NCI-H69 (cell line): ENCODE measurements at regions not wholly inside any gene's neighbourhood (a gene's known extent, or its start where the extent isn't known, plus 50 kb on each side); places are given as distances from the start of the nearest gene placed in this dataset.
"Not testable (repeated sequence)": the region's sequence is repeated elsewhere in the genome, so short reads cannot be mapped to it uniquely, and the experiment has no call there.

Experiments used
- DNase-seq: peaks from one replicate; lab custom pipeline; 2025; lab: John Stamatoyannopoulos, UW

DNA sequence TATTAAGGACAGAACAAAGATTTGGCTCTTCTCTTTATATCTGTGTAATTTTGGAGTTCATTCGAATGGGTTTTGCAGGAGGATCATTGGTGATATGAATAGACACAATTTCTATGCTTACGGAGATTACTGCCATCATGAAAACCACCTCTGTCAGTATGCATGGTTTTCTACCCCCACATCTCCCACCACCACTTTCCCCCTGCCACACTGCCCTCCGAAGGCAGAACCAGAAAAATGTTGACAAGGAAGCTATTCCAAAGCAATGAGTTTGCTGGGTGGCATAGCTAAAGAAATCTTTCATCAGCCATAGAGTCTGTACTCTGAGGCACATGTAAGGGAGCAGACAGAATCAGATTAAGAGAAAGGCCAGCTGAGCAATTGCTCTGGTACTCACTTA lies 567.3 kb upstream of the ACTRT1 start:
- peak; percentile 11 for DNase-seq

DNA sequence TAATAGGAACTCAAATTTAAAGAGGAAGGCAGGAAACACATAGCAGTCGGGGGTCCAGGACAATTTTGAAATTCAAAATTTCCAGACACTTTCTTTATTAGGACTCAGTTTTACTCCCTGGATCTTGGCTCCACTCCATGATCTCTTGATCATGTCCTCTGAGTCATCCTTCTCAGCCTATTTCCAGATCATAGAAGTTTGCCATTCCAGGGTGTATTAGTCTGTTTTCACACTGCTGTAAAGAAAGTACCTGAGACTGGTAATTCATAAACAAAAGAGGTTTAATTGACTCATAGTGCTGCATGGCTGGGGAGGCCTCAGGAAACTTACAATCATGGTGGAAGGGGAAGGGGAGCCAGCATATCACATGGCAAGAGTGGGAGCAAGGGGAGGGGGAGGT lies 564.7 kb upstream of the ACTRT1 start:
- DNase-seq = no peak

DNA sequence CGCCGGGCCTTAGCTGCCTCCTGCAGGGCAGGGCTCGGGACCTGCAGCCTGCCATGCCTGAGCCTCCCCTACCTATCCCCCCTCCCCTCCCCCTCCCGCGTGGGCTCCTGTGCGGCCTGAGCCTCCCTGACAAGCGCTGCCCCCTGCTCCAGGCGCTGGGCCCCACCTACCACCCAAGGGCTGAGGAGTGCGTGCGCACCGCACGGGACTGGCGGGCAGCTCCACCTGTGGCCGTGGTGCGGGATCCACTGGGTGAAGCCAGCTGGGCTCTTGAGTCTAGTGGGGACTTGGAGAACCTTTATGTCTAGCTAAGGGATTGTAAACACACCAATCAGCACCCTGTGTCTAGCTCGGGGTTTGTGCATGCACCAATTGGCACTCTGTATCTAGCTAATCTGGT lies 554.6 kb upstream of the ACTRT1 start:
- not testable (repeated sequence) for DNase-seq

DNA sequence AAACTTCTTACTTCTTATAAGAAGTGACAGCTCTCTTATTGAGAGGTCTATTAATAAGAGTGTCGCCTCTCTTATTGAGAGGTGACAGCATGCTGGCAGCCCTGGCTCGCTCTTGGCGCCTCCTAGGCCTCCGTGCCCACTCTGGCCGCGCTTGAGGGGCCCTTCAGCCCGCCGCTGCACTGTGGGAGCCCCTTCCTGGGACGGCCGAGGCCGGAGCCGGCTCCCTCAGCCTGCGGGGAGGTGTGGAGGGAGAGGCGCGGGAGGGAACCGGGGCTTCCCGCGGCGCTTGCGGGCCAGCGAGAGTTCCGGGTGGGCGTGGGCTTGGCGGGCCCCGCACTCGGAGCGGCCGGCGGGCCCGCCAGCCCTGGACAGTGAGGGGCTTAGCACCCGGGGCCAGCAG lies 554.2 kb upstream of the ACTRT1 start:
- not testable (repeated sequence) for DNase-seq

DNA sequence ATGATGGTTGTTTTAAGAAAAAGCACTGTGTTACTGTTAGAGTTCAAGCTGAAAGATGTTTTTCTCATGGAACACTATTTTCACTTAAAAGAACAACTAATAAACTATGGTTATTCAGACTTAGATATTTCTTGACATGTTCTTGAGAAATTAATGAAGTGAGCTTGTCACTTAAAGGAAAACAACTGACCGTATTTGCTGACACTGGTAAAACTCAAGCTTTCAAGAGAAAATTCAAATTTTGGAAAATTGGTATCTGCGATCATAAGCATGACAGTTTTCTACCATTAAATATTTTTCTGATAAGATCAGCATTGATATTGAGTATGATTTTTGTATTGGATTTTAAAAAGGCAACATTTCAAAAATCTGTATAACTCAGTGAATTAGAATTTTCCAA lies 549.5 kb upstream of the ACTRT1 start:
- DNase-seq = no peak

DNA sequence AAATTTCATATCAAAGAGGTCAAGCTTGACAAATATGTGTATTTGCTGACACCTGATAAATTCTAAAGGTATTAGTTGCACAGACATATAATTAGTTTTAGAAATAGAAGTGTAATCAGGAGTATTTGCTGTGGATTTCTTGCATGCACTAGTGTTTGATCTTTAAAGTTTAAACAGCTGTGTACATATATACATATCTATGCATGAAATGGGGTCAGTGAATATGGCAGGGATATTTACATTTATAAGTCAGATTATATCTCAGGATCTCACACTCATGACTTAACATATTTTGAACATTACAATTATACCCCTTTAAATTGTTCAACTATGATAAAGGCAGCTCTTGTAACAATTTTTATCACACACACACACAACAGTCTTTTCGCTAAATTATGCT lies 547.4 kb upstream of the ACTRT1 start:
- peak; percentile 89 for DNase-seq

DNA sequence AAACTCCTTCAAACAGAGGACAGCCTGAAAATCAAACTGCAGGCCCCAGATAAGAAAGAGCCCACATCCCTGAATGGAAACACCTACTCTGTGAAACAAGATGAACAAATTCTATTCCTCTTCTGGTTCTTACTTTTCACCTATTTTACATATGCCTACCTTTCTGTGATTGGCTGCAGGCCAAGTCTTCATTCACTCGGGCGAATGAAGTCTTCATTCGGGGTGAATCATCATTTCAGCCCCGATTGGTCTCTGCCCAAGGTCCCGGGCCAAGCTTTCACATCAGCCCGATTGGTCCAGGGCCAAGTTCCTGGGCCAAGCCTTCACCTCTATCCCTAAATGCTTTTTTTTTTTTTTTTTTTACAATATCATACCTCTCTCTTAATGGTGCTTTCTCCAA lies 529.8 kb upstream of the ACTRT1 start:
- no peak for DNase-seq

DNA sequence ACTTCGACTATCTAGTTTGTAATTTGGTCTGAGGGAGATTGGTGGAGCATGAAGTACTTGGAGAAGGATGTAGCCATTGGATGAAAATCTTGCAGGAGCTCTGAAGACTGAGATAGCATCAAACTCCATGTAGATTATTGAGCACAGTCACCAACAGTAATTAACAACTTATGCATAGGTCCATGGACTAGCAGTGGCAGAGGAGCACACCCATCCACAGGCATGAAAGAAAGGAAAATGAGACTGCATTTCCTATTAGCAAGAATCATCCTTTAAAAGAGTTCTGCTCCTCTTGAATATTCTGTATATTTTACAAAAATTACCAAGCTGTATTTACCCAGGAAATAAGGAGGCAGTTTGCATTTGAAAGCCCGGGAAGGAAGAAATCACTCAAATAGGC lies 529.4 kb upstream of the ACTRT1 start:
- no peak for DNase-seq

DNA sequence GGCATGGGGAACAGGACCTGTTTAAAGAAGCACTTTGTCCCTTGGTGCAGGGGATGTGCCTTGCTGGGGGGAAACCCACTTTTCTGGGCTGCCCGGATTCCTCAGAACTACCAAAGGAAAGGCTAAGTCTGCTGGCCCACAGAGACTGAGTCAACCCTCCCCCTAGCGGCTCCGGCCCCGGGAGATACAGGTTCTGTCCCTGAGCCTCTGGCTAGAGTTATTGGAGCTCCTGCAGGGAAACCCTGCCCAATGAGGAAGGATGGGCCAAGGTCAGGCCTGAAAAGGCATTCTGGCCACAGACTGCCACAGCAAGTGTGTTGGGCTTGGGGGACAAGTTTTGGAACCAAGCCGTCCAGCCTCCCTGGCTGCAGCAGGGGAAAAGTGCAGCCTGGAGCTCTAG lies 490.9 kb upstream of the ACTRT1 start:
- DNase-seq = no peak

DNA sequence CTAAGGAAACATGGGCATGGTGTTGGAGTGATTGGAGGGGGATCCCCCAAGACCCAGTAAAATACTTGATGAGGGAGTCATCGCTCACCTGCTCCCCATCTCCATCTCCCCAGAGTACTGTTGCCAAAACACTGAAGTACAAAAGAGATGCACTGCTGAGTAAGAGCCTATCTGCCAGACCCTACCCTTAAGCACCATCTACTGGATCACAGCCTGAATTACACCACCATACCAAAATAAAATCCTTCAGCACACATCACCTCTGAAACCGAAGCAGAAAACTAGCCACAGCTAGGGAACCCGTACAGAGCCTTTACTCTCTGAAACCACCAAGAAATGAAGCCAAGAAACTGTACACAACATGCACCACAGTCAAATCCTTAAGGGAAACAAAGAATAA lies 466.3 kb upstream of the ACTRT1 start:
- peak; percentile 45 for DNase-seq

DNA sequence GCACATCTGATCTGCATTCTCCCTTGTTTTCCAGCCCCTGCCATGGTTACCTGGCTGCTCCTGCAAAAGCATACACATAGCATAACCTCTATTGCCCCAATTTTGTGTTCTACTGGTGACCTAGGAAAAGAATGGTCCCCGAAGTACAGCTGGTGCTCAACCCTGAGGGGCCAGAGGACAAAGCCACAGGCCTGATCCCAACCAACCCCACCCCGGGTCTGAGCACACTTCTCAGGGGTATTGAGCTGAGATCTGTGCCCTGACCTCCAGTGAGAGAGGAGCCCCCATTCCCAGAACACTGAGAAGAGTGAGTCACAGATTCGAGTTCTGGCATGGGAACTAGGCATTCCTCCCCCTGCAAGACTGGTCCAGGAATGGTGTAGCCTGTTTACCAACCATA lies 465.5 kb upstream of the ACTRT1 start:
- no peak for DNase-seq

DNA sequence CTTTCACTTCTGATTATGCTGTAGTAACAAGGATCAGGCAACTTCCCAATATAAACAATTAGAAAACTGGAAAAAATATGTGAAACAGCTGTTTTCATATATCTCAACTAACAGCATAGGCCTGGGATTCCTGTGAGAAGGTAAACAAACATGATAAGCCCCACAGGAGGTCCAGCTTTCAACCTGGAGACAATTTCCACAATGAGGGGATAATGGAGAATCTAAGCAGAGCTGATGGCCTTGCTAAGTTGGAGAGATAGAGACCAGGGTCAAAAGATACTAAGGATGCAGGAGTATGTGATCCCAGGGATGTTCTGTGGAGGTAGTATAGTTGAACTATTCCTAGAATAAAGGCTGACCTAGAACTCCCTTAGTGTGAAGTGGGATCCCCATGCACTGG lies 452.3 kb upstream of the ACTRT1 start:
- DNase-seq = no peak

DNA sequence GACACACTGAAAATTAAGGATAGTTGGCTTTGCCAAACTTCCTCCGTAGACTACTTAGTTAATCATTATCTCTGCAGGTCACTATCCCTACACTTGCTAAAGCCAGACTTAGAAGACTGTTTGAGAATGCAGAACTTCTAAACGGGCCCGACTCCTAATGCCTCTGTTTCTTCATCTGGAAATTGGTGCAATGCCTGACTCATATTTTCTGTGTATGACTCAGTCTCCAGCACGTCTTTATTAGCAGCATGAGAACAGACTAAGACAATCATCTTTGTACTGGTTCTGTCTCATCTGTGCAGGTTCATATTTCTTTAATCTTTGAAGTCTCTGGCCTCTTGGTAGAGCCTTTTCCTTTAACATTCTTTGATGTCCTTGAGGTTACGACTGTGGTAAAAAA lies 411.9 kb upstream of the ACTRT1 start:
- no peak for DNase-seq

DNA sequence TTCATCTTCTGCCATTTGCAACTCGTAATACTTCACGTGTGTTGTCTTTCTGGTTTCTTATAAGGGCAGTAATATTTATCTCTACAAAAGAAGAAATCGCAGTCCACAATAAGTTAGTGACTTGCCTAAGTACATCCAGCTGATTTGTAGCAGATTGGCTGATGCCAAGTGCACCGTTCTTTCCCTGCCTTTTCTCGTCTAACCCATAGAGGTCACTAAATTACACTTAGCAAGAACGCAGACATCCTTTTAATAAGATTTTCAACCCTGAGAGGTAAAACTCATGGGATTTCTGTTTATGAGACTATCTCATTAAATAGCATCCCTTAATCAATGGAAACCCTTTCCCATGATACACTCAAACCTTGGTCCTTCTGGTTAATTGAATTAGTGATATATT lies 408.6 kb upstream of the ACTRT1 start:
- no peak for DNase-seq

DNA sequence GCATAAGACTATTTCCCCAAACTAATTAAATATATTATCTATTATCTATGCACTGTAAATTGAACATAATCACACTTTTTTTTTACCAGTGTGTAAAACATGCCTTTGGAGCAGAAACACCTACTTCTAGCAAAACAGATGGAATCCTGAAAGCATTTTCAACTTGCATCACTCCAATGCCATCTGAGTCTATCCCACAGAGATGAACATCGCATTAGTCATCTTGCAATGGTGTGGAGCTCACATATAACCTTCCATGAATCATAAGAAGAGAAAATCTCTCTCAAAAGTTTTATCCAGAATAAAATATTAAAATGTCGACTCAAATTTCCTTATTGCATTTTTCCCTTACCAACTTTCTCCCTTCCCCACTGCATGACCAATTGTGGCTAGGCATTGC lies 406.7 kb upstream of the ACTRT1 start:
- no peak for DNase-seq

DNA sequence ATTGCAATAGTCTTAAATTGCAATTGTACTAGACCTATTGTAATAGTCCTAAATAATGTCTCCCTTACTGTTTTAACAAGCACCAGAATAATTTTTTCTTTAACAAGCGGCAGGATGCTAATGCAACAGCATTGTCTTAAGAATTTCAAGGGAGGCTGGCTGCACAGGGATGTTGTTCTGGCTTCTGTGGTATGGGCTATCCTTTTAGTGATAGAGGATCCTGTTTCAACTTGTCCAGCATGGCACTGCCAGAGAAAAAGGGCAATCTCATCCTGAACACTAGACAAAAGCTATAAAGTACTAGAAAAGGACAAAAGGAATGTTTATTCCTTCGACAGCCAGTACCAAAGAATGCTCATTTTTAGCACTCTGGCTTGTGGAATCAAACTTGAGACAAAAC lies 405.5 kb upstream of the ACTRT1 start:
- DNase-seq = no peak

DNA sequence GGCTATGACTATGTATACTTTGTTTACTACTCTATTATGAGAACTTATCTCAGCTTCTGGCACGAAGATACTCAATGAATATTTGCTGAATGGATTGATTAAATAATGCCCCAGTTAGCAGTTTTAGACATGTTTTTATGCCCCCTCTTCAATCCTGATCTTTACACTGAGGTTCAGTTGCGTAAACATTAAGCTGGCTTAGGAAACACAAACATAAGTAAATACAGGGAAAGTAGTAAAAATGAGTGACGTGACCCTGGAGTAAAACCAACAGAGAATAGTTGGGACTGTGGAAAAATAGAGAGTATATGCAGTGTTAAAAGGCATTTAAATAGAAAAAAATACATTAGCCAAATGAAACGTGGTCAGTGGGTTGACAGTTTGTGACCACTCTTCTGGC lies 387.0 kb upstream of the ACTRT1 start:
- no peak for DNase-seq

DNA sequence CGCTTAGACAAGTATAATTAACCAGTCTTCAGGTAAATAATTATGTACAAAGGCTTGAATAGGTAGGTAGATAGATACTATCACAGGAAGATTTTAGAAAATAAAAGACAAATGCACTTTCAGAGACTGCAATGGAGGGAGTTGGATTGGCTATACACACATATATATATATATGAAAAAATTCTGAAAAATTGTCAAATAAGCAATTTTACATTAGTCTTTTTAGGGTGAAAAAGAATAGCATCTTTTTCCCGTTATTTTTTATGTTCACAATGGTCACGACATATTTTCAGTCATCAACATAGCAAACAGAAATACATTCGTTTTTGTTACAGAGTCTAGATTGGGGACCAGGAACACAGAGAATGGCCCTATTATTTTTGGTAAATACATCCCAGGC lies 385.9 kb upstream of the ACTRT1 start:
- no peak for DNase-seq

DNA sequence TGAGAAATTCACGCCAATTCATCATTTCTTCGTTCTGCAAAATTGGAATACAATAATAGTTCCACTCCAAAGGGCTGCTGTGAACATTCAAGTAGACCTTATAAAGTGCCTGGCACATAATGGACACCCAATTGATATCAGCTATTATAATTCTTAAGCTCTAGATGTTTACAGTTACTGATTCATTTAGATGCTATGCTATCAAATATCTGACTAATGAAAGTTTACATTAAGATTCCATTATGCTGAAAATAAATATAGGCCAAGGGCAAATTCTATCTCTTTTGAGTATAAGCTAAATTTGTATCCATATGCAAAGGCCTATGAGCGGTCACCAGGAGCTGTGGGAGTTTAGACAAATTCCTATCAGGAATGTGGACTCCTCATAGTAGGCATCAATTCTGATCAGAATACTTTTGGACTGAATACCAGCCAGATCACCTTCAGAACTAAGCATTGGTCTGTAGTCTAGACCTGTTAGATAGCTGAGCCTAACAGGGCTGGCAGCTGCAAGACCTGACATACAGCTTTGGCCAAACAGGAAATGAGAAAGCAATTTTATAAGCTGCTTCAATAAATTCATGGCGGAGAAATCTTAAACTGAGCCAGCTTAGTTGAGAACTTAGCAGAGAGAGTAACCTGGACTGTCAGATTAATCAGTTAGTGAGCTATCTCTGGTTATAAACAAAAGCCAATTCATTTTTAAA lies 384.3 kb upstream of the ACTRT1 start:
- peak; percentile 1 for DNase-seq

DNA sequence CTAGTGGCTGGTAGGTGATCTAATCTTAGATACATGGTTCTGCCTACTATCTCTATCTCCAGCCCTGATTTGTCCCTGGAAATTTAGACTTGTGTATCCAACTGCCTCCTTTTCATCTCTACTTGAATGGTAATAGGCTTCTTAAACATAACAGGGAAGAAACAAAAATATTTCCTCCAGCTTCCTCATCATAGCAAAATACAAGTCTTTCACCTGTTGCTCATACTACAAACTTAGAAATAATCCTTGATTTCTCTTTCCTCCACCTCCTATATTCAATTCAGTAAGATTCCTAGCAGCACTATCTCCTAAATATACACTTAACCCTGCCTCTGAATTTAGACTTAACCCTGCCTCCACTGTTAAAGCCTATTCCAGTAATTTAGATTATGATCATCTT lies 373.3 kb upstream of the ACTRT1 start:
- no peak for DNase-seq

DNA sequence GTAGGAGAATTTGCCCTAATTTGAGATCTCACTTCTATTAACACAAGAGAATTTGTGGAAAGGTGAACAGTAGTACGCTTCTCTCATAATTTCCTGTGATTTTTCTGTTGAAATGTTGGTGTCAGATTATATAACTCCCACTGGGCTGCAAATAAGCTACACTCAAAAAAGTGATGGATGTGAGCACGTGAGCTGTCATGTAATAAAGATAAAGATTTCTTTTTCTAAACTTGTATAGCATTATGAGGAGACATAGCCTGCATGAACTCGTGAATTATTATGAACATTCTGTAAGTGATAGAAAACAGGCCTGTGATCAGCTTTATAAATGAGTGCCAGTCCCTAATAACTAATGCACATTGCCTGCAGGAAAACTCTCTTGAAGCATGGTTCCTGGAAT lies 356.6 kb upstream of the ACTRT1 start:
- no peak for DNase-seq

DNA sequence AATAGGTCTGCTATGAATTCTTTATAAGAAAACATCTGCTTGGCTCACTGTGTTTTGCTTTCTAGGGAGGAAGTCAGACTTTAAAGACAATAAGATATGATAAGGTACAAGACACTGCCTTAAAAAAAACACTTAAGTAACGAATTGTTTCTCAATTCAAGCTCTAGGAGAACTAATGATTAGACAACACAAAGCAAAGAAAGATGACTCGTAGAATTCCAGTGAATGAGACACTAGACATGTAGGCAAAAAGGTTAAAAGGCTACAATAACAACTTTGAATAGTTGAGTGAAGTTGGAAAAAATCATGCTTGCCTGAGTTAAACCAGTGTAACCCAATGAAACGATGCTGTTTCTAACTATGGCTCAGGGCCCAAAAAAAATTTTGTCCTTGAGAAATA lies 344.4 kb upstream of the ACTRT1 start:
- no peak for DNase-seq

DNA sequence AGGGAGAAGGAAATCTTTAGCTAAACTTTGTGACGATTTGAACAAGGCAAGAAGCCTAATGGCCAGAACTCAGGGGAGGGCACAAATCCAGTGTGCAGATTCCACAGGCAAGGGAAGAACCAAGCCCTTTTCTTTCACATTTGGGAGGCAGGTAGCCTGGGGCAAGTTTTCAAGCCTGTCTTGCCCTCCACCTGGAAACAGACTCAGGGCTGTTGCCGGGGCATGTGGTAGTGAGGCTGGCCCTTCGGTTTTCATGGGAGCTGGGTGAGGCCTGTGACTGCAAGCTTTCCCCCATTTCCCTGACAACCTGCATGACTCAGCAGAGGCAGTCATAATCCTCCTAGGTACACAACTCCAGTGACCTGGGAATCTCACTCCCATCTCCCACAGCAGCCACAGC lies 331.6 kb upstream of the ACTRT1 start:
- not testable (repeated sequence) for DNase-seq

DNA sequence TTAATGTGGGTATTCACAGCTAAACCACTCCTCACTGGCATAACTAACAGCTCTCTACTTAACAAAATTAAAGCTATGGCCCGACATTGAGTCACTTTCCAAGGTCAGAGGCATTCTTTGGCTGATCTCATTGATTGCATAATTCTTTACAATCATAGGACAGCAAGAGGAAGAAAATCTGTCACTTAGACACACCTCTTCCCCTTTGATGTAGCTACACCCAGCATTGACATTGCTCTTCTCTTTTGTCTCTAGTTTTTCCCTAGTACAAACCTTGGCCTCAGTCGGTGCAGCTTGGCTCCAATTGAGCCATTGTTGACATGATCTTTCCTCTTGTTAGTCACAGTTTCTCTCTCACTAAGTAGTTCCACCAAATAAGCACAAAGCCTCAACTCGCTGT lies 313.3 kb upstream of the ACTRT1 start:
- DNase-seq = no peak

DNA sequence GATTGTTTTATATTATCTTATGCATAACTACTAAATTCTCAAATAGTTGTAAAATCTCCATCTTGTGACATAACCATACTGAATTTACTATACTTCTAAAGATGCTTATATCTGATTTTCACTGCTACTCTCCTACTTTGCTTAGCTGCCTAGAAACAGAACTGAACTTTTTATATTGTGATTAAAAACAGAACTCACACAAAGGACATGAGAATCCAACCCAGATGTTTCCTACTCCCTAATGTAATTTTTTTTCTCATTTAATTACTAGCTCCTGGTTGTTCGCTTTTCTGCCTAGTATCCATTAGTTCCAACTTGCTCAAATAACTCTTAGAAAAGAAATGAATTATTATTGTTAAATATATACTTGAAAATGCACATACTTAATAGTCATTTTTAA lies 283.5 kb upstream of the ACTRT1 start:
- no peak for DNase-seq
